Endothelial cell of umbilical vein (primary cell): ENCODE measurements at regions not wholly inside any gene's neighbourhood (a gene's known extent, or its start where the extent isn't known, plus 50 kb on each side); places are given as distances from the start of the nearest gene placed in this dataset.

Experiments
- BruUV-seq: library from RNA; stranded (reverse); fragments of 400-500 nt; replicated peaks from 2 replicates; lab custom pipeline; 2021; lab: Mats Ljungman, UMichigan
- CTCF ChIA-PET: fragments of 300-600, 350-600 bp; sonication (Branson Sonifier 250); formaldehyde crosslinking; loops from one replicate; lab custom pipeline; 2021; ENCODE audit warnings: antibody characterized with exemption, inconsistent platforms; lab: Charles Lee
- POLR2A ChIA-PET: fragments of 300-600, 350-600 bp; sonication (Branson Sonifier 250); formaldehyde crosslinking; loops from one replicate; lab custom pipeline; 2021; ENCODE audit warnings: antibody characterized with exemption, inconsistent platforms; lab: Charles Lee
- DNase-seq: peaks from one replicate; pipeline ENCODE4 v3.0.0-alpha.2; 2011; ENCODE audit warnings: low read depth, low spot score
- FAIRE-seq: peaks from 2 replicates; lab custom pipeline; 2011; peaks lifted over from hg19 to GRCh38; lab: Jason Lieb, UNC
- H2AFZ ChIP-seq: 2 replicates; pipeline ENCODE4 v1.6.0; 2012; ENCODE audit warnings: low read depth, low read length, control low read depth, inconsistent platforms
- H3K27ac ChIP-seq: 2 replicates; pipeline ENCODE4 v1.5.1; 2011; ENCODE audit warnings: low read depth, mild to moderate bottlenecking, control low read depth, low read length, moderate library complexity; ENCODE audit not compliant: insufficient read depth
- H3K27me3 ChIP-seq, 2 experiments: 2 replicates each; pipeline versions ENCODE4 v1.6.0 to v1.6.1; 2011; ENCODE audit warnings: low read length in 2 of 2, mixed read lengths in 1 of 2; ENCODE audit not compliant: control insufficient read depth in 2 of 2, insufficient read depth in 2 of 2
- H3K36me3 ChIP-seq, 2 experiments: 2 replicates in 1 of 2; 3 replicates in 1 of 2; pipeline ENCODE4 v1.5.1; 2011; ENCODE audit warnings: low read length in 2 of 2, mild to moderate bottlenecking in 1 of 2, moderate library complexity in 1 of 2; ENCODE audit not compliant: control insufficient read depth in 2 of 2, insufficient read depth in 2 of 2; ENCODE audit errors: extremely low read depth in 1 of 2
- H3K4me1 ChIP-seq: 3 replicates; pipeline ENCODE4 v1.5.1; 2011; ENCODE audit warnings: mild to moderate bottlenecking, low read length; ENCODE audit not compliant: control insufficient read depth, insufficient read depth; ENCODE audit errors: extremely low read depth
- H3K4me2 ChIP-seq: 2 replicates; pipeline ENCODE4 v1.6.1; 2011; ENCODE audit warnings: low read length, control low read depth, mixed read lengths; ENCODE audit not compliant: insufficient read depth
- H3K4me3 ChIP-seq, 3 experiments: fragments of 200-600 bp in 1 of 3; sonication (generic), shearing (Covaris generic) in 1 of 3; replicated peaks in 1 of 3; 2 replicates each; pipeline ENCODE4 v1.5.1; 2011 to 2016; ENCODE audit warnings: control low read depth in 3 of 3, low read length in 3 of 3, mild to moderate bottlenecking in 2 of 3, inconsistent platforms in 1 of 3, low read depth in 1 of 3, moderate library complexity in 1 of 3; ENCODE audit not compliant: insufficient read depth in 1 of 3
- H3K79me2 ChIP-seq: 2 replicates; pipeline ENCODE4 v1.6.0; 2012; ENCODE audit warnings: low read length, inconsistent platforms; ENCODE audit not compliant: control insufficient read depth, insufficient read depth
- H3K9ac ChIP-seq: replicated peaks from 2 replicates; pipeline ENCODE3; 2011; ENCODE audit warnings: low read length, control low read depth; ENCODE audit not compliant: insufficient read depth; ENCODE audit errors: extremely low read depth
- H3K9me1 ChIP-seq: replicated peaks from 3 replicates; pipeline ENCODE4 v1.6.0; 2011; ENCODE audit warnings: mild to moderate bottlenecking, low read length; ENCODE audit not compliant: control insufficient read depth, insufficient read depth; ENCODE audit errors: extremely low read depth
- H3K9me3 ChIP-seq: replicated peaks from 2 replicates; pipeline ENCODE4 v1.5.1; 2012; ENCODE audit warnings: low read length, inconsistent platforms; ENCODE audit not compliant: control insufficient read depth, insufficient read depth
- H4K20me1 ChIP-seq: replicated peaks from 2 replicates; pipeline ENCODE3; 2011; ENCODE audit warnings: mild to moderate bottlenecking, low read length; ENCODE audit not compliant: control insufficient read depth, insufficient read depth; ENCODE audit errors: extremely low read depth
- CTCF ChIP-seq, 2 donors: IDR thresholded peaks; 1 replicate in 1 of 2; 2 replicates in 1 of 2; pipeline ENCODE4 v1.5.1; 2011; ENCODE audit warnings: low read length in 2 of 2, mild to moderate bottlenecking in 2 of 2, moderate library complexity in 2 of 2, control low read depth in 1 of 2, inconsistent platforms in 1 of 2, low read depth in 1 of 2; ENCODE audit not compliant: insufficient read depth in 1 of 2; ENCODE audit errors: extremely low read depth in 1 of 2
- EZH2 ChIP-seq: IDR thresholded peaks from 2 replicates; pipeline ENCODE4 v1.6.1; 2012; ENCODE audit warnings: borderline replicate concordance, low read depth, mild to moderate bottlenecking, moderate library complexity, low read length, inconsistent platforms; ENCODE audit not compliant: severe bottlenecking
- FOS ChIP-seq: IDR thresholded peaks from 2 replicates; pipeline ENCODE4 v1.6.1; 2011; ENCODE audit warnings: mild to moderate bottlenecking, low read length, moderate library complexity, borderline replicate concordance; ENCODE audit not compliant: insufficient read depth
- GATA2 ChIP-seq: IDR thresholded peaks from 2 replicates; pipeline ENCODE4 v1.7.0; 2011; ENCODE audit warnings: low read depth, mild to moderate bottlenecking, moderate library complexity, mixed read lengths, low read length; ENCODE audit not compliant: insufficient read length, insufficient read depth
- JUN ChIP-seq: IDR thresholded peaks from 2 replicates; pipeline ENCODE4 v1.6.1; 2011; ENCODE audit warnings: borderline replicate concordance, low read depth; ENCODE audit not compliant: insufficient read length, insufficient read depth
- MAX ChIP-seq: IDR thresholded peaks from 2 replicates; pipeline ENCODE4 v1.6.1; 2011; ENCODE audit not compliant: insufficient read depth, insufficient read length
- MYC ChIP-seq: IDR thresholded peaks from one replicate; pipeline ENCODE4 v1.6.1; 2011; ENCODE audit warnings: mild to moderate bottlenecking, low read depth, low read length
- POLR2A ChIP-seq: IDR thresholded peaks from 2 replicates; pipeline ENCODE4 v1.6.1; 2012; ENCODE audit warnings: low read depth, mild to moderate bottlenecking, control low read depth, low read length
- POLR2AphosphoS5 ChIP-seq: IDR thresholded peaks from 2 replicates; pipeline ENCODE4 v1.6.1; 2012; ENCODE audit warnings: low read depth, mild to moderate bottlenecking, control low read depth, low read length, moderate library complexity; ENCODE audit not compliant: insufficient read depth
- dilution Hi-C: fragments of 300-500 bp; cut with MboI; formaldehyde crosslinking; loops from one replicate; pipeline ENCODE4 v1.15.0; 2019; ENCODE audit warnings: low sequenced_read_pairs; ENCODE audit not compliant: extremely low pct_ligation_motif_present
- intact Hi-C: fragments of 100-400 bp; cut with micrococcal nuclease; formaldehyde crosslinking; loops from one replicate; pipeline ENCODE4 v1.10.0; 2022

GRCh38 chr2:5360081-5360480 is 332.1 kb upstream of the SOX11 start:
- Histone ChIP-seq H3K9me3 (no peaks in the 10 kb centered on the region), H3K79me2 (no peaks in the 10 kb centered on the region), H4K20me1 (no peaks in the 10 kb centered on the region), H3K9me1 (no peaks in the 10 kb centered on the region), H3K9ac (no peak overlapping the region), H3K4me3 (no peak overlapping the region), H3K4me2 (no peak overlapping the region), H3K27me3 (no peaks in the 10 kb centered on the region), H3K4me1 (no peaks in the 10 kb centered on the region), H3K36me3 (no peaks in the 10 kb centered on the region), H2AFZ (no peak overlapping the region), H3K27ac (no peak overlapping the region)
- dilution Hi-C loops, result no loop called here
- intact Hi-C loops, result loop anchor here (5.0 kb wide), 1 partner anchor 587 kb away; no protein-coding TSS in a partner anchor
- FAIRE-seq, result no peak
- POLR2A ChIA-PET, result no interaction called here
- BruUV-seq, result no TSS peak
- no peak for DNase-seq
- CTCF ChIA-PET, result no interaction called here
- no peak for TF ChIP-seq CTCF (IDR thresholded peaks at IDR 0.05; ENCODE audit: extremely low read depth in 1 of 2, insufficient read depth in 1 of 2, low read depth in 1 of 2, low read length in 2 of 2)
- no peak for TF ChIP-seq FOS
- no peak for TF ChIP-seq POLR2A
- TF ChIP-seq POLR2AphosphoS5, result no peak
- TF ChIP-seq EZH2, result no peak
- no peak for TF ChIP-seq GATA2
- TF ChIP-seq MYC, result no peak
- TF ChIP-seq JUN, result no peak
- TF ChIP-seq MAX, result no peak
